Uterus (tissue), 2 donors: ENCODE measurements at regions not wholly inside any gene's neighbourhood (a gene's known extent, or its start where the extent isn't known, plus 50 kb on each side); places are given as distances from the start of the nearest gene placed in this dataset.

ENCODE experiments used
- POLR2A ChIP-seq, 2 donors: fragments of 450-650 bp; IDR thresholded peaks; one replicate each; pipeline ENCODE4 v1.6.1; 2016; ENCODE audit warnings: antibody characterized with exemption in 2 of 2, mild to moderate bottlenecking in 1 of 2, moderate library complexity in 1 of 2
- TF ChIP-seq, protein P1 (sequence below), 4 experiments: fragments of 200-600 bp in 2 of 4; fragments of 450-650 bp in 2 of 4; sonication (generic) in 2 of 4; IDR thresholded peaks; one replicate each; pipeline ENCODE4 v1.5.1; 2016 to 2019; ENCODE audit warnings: antibody characterized with exemption in 4 of 4, mild to moderate bottlenecking in 2 of 4, moderate library complexity in 1 of 4

DNA sequence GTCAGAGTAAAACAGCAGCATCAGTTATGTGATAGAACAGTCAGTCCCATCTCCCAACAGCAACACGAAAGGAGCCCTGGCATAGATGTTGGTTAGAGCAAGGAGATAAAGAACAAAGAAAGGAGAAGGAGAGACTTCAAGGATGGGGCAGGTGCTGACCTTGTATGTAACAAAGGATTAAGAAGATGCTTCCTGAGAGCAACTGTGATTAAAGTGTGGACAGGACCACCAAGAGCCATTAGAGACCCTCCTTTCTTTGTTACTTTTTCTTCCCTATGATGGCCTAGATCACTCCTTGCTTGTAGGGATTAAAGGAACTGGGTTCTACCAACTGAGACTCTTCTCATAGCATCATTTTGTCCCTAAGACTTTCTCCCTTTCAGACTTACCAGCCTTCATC is 75.2 kb upstream of the GPR6 start:
- TF ChIP-seq, protein P1, sequence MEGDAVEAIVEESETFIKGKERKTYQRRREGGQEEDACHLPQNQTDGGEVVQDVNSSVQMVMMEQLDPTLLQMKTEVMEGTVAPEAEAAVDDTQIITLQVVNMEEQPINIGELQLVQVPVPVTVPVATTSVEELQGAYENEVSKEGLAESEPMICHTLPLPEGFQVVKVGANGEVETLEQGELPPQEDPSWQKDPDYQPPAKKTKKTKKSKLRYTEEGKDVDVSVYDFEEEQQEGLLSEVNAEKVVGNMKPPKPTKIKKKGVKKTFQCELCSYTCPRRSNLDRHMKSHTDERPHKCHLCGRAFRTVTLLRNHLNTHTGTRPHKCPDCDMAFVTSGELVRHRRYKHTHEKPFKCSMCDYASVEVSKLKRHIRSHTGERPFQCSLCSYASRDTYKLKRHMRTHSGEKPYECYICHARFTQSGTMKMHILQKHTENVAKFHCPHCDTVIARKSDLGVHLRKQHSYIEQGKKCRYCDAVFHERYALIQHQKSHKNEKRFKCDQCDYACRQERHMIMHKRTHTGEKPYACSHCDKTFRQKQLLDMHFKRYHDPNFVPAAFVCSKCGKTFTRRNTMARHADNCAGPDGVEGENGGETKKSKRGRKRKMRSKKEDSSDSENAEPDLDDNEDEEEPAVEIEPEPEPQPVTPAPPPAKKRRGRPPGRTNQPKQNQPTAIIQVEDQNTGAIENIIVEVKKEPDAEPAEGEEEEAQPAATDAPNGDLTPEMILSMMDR (IDR thresholded peaks at IDR 0.05), result no peak
- TF ChIP-seq POLR2A (IDR thresholded peaks at IDR 0.05), result no peak
